ENCODE measurements at regions not wholly inside any gene's neighbourhood (a gene's known extent, or its start where the extent isn't known, plus 50 kb on each side); places are given as distances from the start of the nearest gene placed in this dataset.

- TF ChIP-seq CTCF (IDR thresholded peaks at IDR 0.05), result no peak
Measured at GRCh38 chr3:167116120-167116922, 263.8 kb downstream of the ZBBX start.

GRCh38 chr3:167115331-167115934 is 264.7 kb downstream of the ZBBX start:
- no peak for TF ChIP-seq CTCF (IDR thresholded peaks at IDR 0.05)

GRCh38 chr3:167114619-167115018 is 265.5 kb downstream of the ZBBX start:
- TF ChIP-seq CTCF (IDR thresholded peaks at IDR 0.05), result no peak

GRCh38 chr3:167113035-167113830 is 266.9 kb downstream of the ZBBX start:
- no peak for TF ChIP-seq CTCF (IDR thresholded peaks at IDR 0.05)

GRCh38 chr3:167110901-167111300 is 269.2 kb downstream of the ZBBX start:
- no peak for TF ChIP-seq CTCF (IDR thresholded peaks at IDR 0.05)

- TF ChIP-seq CTCF (IDR thresholded peaks at IDR 0.05), result no peak
Measured at GRCh38 chr3:167109746-167110145, 270.4 kb downstream of the ZBBX start.

- no peak for TF ChIP-seq CTCF (IDR thresholded peaks at IDR 0.05)
Measured at GRCh38 chr3:167106456-167106855, 273.6 kb downstream of the ZBBX start.

All from LNCAP (cell line).